Fibroblast of lung (primary cell): ENCODE measurements at regions not wholly inside any gene's neighbourhood (a gene's known extent, or its start where the extent isn't known, plus 50 kb on each side); places are given as distances from the start of the nearest gene placed in this dataset.

Experiments used
- DNase-seq, 2 donors: peaks; one replicate each; pipeline versions ENCODE4 v3.0.0 to v3.0.0-alpha.2; 2010; ENCODE audit warnings: low read depth in 2 of 2
- H2AFZ ChIP-seq: 2 replicates; pipeline ENCODE4 v1.5.1; 2012; ENCODE audit warnings: low read length, control low read depth, inconsistent platforms
- H3K27ac ChIP-seq: 2 replicates; pipeline ENCODE4 v1.5.1; 2011; ENCODE audit warnings: low read length, control low read depth; ENCODE audit not compliant: insufficient read depth
- H3K27me3 ChIP-seq: 2 replicates; pipeline ENCODE4 v1.5.1; 2011; ENCODE audit warnings: mild to moderate bottlenecking, low read length; ENCODE audit not compliant: control insufficient read depth, insufficient read depth
- H3K36me3 ChIP-seq: 2 replicates; pipeline ENCODE4 v1.5.1; 2011; ENCODE audit warnings: low read length; ENCODE audit not compliant: control insufficient read depth, insufficient read depth
- H3K4me1 ChIP-seq: 2 replicates; pipeline ENCODE4 v1.5.1; 2011; ENCODE audit warnings: low read length; ENCODE audit not compliant: control insufficient read depth, insufficient read depth; ENCODE audit errors: extremely low read depth
- H3K4me2 ChIP-seq: 2 replicates; pipeline ENCODE4 v1.5.1; 2011; ENCODE audit warnings: low read length, control low read depth; ENCODE audit not compliant: insufficient read depth; ENCODE audit errors: extremely low read depth
- H3K4me3 ChIP-seq, 4 experiments: fragments of 200-600 bp in 1 of 4; sonication (generic) in 1 of 4; replicated peaks in 1 of 4; 2 replicates each; pipeline ENCODE4 v1.5.1; 2011 to 2016; ENCODE audit warnings: low read length in 4 of 4, low read depth in 3 of 4, mild to moderate bottlenecking in 3 of 4, control low read depth in 2 of 4, inconsistent platforms in 1 of 4, mixed read lengths in 1 of 4; ENCODE audit not compliant: insufficient read depth in 1 of 4; ENCODE audit errors: control extremely low read depth in 1 of 4
- H3K79me2 ChIP-seq: 2 replicates; pipeline ENCODE4 v1.5.1; 2012; ENCODE audit warnings: mild to moderate bottlenecking, low read length, inconsistent platforms; ENCODE audit not compliant: control insufficient read depth, insufficient read depth
- H3K9ac ChIP-seq: 2 replicates; pipeline ENCODE4 v1.5.1; 2011; ENCODE audit warnings: mild to moderate bottlenecking, low read length, control low read depth; ENCODE audit not compliant: insufficient read depth
- H3K9me3 ChIP-seq: 2 replicates; pipeline ENCODE4 v1.5.1; 2012; ENCODE audit warnings: low read depth, low read length; ENCODE audit not compliant: control insufficient read depth, insufficient read depth
- H4K20me1 ChIP-seq: 2 replicates; pipeline ENCODE4 v1.5.1; 2011; ENCODE audit warnings: low read length; ENCODE audit not compliant: control insufficient read depth, insufficient read depth; ENCODE audit errors: extremely low read depth
- EZH2 ChIP-seq: IDR thresholded peaks from 2 replicates; pipeline ENCODE4 v1.5.1; 2012; ENCODE audit warnings: low read length, control low read depth, mild to moderate bottlenecking; ENCODE audit errors: missing control alignments
- TF ChIP-seq, protein P1 (sequence below), 2 donors: IDR thresholded peaks in 1 of 2; conservative IDR thresholded peaks in 1 of 2; 1 replicate in 1 of 2; 2 replicates in 1 of 2; pipeline ENCODE4 v1.5.1; 2011 to 2012; ENCODE audit warnings: low read length in 2 of 2, control low read depth in 1 of 2, inconsistent platforms in 1 of 2, low read depth in 1 of 2, mild to moderate bottlenecking in 1 of 2

DNA sequence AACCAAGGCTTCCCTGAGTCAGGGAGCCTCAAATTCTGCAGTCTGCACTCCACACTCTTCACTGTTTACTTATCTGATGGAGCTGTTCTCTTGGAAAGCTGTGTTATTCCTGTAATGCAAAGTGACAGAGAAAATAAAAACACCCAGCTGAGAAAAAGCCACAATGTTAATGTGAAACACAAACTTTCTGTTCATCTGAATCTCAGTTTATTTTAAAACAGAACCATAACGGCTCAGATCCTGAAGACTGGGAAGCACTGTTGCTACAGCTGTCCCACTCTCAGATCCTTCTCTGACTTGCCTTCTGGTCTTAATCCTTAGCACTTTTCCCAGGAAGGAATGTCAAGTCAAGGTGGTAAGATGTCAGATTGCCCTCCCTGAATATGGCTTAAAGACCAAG, 736.6 kb downstream of the DHX35 start:
- Histone ChIP-seq H3K9me3 (no peaks in the 10 kb centered on the region), H3K27me3 (no peaks in the 10 kb centered on the region), H3K36me3 (no peaks in the 10 kb centered on the region), H3K79me2 (no peaks in the 10 kb centered on the region), H3K27ac (no peak overlapping the region), H3K4me2 (no peak overlapping the region), H3K4me1 (no peaks in the 10 kb centered on the region), H3K9ac (no peak overlapping the region), H4K20me1 (no peaks in the 10 kb centered on the region), H2AFZ (no peak overlapping the region), H3K4me3 (no peak overlapping the region)
- DNase-seq, result no peak
- no peak for TF ChIP-seq EZH2
- TF ChIP-seq, protein P1, sequence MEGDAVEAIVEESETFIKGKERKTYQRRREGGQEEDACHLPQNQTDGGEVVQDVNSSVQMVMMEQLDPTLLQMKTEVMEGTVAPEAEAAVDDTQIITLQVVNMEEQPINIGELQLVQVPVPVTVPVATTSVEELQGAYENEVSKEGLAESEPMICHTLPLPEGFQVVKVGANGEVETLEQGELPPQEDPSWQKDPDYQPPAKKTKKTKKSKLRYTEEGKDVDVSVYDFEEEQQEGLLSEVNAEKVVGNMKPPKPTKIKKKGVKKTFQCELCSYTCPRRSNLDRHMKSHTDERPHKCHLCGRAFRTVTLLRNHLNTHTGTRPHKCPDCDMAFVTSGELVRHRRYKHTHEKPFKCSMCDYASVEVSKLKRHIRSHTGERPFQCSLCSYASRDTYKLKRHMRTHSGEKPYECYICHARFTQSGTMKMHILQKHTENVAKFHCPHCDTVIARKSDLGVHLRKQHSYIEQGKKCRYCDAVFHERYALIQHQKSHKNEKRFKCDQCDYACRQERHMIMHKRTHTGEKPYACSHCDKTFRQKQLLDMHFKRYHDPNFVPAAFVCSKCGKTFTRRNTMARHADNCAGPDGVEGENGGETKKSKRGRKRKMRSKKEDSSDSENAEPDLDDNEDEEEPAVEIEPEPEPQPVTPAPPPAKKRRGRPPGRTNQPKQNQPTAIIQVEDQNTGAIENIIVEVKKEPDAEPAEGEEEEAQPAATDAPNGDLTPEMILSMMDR (conservative IDR thresholded peaks at IDR 0.05 in 1 of 2, IDR thresholded peaks at IDR 0.05 in 1 of 2; ENCODE audit: low read depth in 1 of 2, low read length in 2 of 2), result no peak

DNA sequence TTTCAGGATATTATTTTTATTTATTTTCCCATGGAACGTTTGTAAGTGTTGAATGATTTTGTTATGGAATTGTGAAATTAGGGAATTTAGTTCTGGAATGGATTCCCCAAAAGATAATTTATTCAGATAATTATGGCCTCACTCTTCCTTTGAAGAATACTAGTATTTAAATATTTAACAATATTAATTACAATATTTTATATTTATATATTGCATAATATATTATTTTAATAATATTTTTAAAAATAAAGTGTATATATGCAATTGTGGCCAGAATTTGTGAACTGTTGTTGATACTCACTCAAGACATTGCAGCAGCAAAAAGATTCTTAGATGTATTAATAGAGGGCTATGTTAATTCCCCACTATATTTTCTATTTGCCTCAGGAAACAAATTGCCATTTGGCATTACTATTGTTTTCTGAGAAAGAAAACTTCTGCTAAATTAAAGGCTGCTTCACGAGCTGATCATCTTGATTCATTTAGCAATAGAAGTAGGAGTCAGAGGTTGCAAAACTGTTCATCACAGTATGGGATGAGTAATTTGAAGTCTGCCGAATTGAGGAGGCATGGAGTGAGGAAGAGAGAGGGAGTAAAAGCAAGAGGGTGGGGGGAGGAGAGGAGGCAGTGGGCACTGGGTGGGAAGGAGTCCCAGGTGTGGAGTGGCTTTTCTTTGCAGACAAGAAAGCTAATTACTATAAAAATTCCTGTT, 729.2 kb downstream of the DHX35 start:
- H3K36me3 ChIP-seq, result no peaks in the 10 kb centered on the region
- H3K9ac ChIP-seq, result no peak overlapping the region
- H3K4me3 ChIP-seq, result no peak overlapping the region
- H3K4me1 ChIP-seq, result no peaks in the 10 kb centered on the region
- no peak overlapping the region for H2AFZ ChIP-seq
- TF ChIP-seq, protein P1 (conservative IDR thresholded peaks at IDR 0.05 in 1 of 2, IDR thresholded peaks at IDR 0.05 in 1 of 2; ENCODE audit: low read depth in 1 of 2, low read length in 2 of 2), result no peak
- no peak for TF ChIP-seq EZH2
- no peak overlapping the region for H3K27ac ChIP-seq
- DNase-seq, result no peak
- H4K20me1 ChIP-seq, result no peaks in the 10 kb centered on the region
- H3K79me2 ChIP-seq, result no peaks in the 10 kb centered on the region
- no peaks in the 10 kb centered on the region for H3K27me3 ChIP-seq
- H3K4me2 ChIP-seq, result no peak overlapping the region
- no peaks in the 10 kb centered on the region for H3K9me3 ChIP-seq

DNA sequence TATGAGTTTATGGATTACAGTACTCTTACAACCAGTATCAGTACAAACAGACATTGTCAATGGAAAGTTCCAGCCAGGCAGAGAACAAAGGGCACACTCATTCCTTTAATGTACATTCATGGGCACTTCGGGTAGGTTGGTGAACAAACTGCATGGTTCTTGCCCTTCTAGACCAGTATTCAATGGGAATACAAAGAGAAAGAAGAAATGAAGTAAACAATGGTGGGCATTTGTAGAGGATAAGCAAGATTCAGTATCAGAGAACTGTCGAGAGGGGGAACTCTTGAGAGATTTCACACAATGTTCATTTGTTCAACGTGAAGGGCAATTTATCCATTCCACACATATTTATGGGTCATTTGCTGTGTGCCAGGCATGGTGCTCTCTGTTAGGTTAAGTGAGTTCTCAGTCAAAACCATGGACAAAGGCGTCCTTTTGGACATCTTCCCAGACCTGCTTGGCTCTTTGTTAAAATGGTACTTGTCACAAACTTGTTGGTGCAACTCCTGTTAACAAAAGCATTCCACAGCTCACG, 714.8 kb downstream of the DHX35 start:
- H2AFZ ChIP-seq, result no peak overlapping the region
- no peaks in the 10 kb centered on the region for H4K20me1 ChIP-seq
- no peak overlapping the region for H3K9ac ChIP-seq
- no peak overlapping the region for H3K27ac ChIP-seq
- H3K4me3 ChIP-seq, result no peak overlapping the region
- H3K4me2 ChIP-seq, result no peak overlapping the region
- no peaks in the 10 kb centered on the region for H3K9me3 ChIP-seq
- TF ChIP-seq EZH2, result no peak
- TF ChIP-seq, protein P1 (conservative IDR thresholded peaks at IDR 0.05 in 1 of 2, IDR thresholded peaks at IDR 0.05 in 1 of 2; ENCODE audit: low read depth in 1 of 2, low read length in 2 of 2), result peak in 1 of 2 donors; percentile 20
- peak in 1 of 2 donors; percentile 5 for DNase-seq
- no peaks in the 10 kb centered on the region for H3K79me2 ChIP-seq
- no peaks in the 10 kb centered on the region for H3K27me3 ChIP-seq
- no peaks in the 10 kb centered on the region for H3K36me3 ChIP-seq
- H3K4me1 ChIP-seq, result no peaks in the 10 kb centered on the region
